Activated naive CD8-positive, alpha-beta T cell treated with anti-CD3 and anti-CD28 coated beads, Interleukin-2, amount 50 U/mL, for 24 hours (primary cell): ENCODE measurements at regions not wholly inside any gene's neighbourhood (a gene's known extent, or its start where the extent isn't known, plus 50 kb on each side); places are given as distances from the start of the nearest gene placed in this dataset.

Experiments used
- ATAC-seq: fragments of 150-1000 bp; cut with Tn5 transposase; one replicate; pipeline ENCODE4 v1.10.0; 2021
- DNase-seq: peaks from one replicate; pipeline ENCODE4 v3.0.0; 2021
- H3K27ac Mint-ChIP-seq: one replicate; pipeline ENCODE4 v1.8.0; 2021; ENCODE audit warnings: mild to moderate bottlenecking, mixed read lengths
- H3K27me3 Mint-ChIP-seq: one replicate; pipeline ENCODE4 v1.8.0; 2021; ENCODE audit warnings: mixed read lengths
- H3K36me3 Mint-ChIP-seq: one replicate; pipeline ENCODE4 v1.8.0; 2021; ENCODE audit warnings: low read depth, mixed read lengths
- H3K4me1 Mint-ChIP-seq: one replicate; pipeline ENCODE4 v1.8.0; 2021; ENCODE audit warnings: mixed read lengths
- H3K4me3 Mint-ChIP-seq: one replicate; pipeline ENCODE4 v1.8.0; 2021; ENCODE audit warnings: mild to moderate bottlenecking, moderate library complexity, mixed read lengths
- H3K9me3 Mint-ChIP-seq: one replicate; pipeline ENCODE4 v1.8.0; 2021; ENCODE audit warnings: mixed read lengths

DNA sequence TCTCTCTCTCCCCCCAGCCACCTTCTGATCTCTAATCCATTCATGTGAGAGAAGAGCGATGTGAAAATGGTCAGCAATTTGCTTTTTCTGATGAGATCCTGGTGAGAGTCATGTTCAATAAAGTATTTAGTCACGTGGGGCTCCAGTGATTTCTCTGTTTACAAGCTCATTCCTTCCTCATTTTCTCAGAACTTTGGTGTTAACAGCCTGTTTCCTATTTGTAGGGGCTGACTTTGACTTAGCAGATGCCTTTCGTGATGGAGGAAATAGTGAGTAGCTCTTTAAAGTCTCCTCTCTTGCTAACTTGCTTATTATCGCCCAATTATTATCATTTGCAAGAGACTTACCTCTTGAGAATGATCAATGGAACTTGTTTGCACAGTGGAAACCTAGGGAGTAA lies 72.6 kb upstream of the CD99 start:
- Mint-ChIP-seq H3K9me3 (no peaks in the 10 kb centered on the region), H3K27me3 (no peaks in the 10 kb centered on the region), H3K4me3 (no peak overlapping the region), H3K36me3 (peaks cover 70% of the 10 kb centered on the region), H3K4me1 (peaks cover 19% of the 10 kb centered on the region), H3K27ac (no peak overlapping the region)
- DNase-seq (no peak), ATAC-seq (no peak)

DNA sequence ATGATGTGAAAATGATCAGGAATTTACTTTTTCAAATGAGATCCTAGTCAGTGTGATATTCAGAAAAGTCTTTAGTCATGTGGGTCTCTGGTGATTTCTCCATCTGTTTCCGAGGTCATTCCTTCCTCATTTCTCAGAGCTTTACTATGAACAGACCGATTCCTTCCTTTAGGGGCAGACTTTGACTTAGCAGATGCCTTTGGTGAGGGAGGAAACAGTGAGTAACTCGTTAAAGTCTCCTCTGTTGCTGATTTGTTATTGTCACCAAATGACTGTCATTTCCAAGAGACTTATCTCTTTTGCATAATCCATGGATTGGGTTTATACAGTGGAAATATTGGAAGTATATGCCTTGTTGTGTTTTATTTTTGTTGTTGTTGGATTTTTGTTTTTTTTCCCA lies 76.2 kb upstream of the CD99 start:
- no peaks in the 10 kb centered on the region for H3K27me3 Mint-ChIP-seq
- H3K4me1 Mint-ChIP-seq: peaks cover 37% of the 10 kb centered on the region
- H3K36me3 Mint-ChIP-seq: peaks cover 67% of the 10 kb centered on the region
- peak overlapping the region; percentile 62 for H3K27ac Mint-ChIP-seq
- peak overlapping the region; percentile 31 for H3K4me3 Mint-ChIP-seq
- ATAC-seq: peak; percentile 79
- no peaks in the 10 kb centered on the region for H3K9me3 Mint-ChIP-seq
- DNase-seq: no peak

DNA sequence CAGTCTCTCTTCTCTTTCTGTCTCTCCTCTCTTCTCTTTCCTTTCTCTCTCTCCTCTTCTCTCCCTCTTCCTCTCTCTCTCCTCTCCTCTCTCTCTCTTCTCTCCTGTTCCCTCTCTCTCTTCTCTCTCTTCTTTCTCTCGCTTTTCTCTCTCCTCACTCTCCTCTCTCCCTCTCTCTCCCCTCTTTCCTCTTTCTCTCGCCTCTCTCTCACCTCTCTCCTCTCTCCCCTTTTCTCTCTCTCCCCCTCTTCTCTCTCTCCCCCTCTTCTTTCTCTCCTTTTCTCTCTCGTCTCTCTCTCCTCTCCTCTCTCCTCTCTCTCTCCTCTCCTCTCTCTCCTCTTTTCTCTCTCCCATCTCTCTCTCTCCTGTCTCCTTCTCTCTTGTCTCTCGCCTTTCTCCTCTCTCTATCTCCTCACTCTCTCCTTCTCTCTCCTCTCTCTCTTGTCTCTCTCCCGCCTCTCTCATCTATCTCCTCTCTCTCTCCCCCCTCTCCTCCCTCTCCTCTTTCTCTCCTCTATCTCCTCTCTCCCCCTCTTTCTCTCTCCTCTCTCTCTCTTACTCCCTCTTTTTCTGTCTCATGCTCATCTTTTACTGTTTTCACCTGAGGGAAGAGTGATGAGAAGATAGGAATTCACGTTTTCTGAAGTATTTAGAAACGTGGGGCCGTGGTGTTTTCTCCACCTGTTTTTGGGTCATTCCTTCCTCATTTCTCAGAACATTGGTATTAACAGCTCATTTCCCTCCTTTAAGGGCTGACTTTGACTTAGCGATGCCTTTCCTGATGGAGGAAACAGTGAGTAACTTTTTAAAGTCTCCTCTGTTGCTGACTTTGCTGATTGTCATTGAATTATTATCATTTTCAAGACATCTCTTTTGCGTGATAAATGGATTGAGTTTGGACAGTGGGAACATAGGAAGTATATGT lies 80.6 kb upstream of the CD99 start:
- peaks cover 54% of the 10 kb centered on the region for H3K4me1 Mint-ChIP-seq
- no peaks in the 10 kb centered on the region for H3K9me3 Mint-ChIP-seq
- H3K36me3 Mint-ChIP-seq: peaks cover 43% of the 10 kb centered on the region
- ATAC-seq: no peak
- H3K4me3 Mint-ChIP-seq: peak overlapping the region; percentile 90
- DNase-seq: no peak
- no peaks in the 10 kb centered on the region for H3K27me3 Mint-ChIP-seq
- peak overlapping the region; percentile 73 for H3K27ac Mint-ChIP-seq

DNA sequence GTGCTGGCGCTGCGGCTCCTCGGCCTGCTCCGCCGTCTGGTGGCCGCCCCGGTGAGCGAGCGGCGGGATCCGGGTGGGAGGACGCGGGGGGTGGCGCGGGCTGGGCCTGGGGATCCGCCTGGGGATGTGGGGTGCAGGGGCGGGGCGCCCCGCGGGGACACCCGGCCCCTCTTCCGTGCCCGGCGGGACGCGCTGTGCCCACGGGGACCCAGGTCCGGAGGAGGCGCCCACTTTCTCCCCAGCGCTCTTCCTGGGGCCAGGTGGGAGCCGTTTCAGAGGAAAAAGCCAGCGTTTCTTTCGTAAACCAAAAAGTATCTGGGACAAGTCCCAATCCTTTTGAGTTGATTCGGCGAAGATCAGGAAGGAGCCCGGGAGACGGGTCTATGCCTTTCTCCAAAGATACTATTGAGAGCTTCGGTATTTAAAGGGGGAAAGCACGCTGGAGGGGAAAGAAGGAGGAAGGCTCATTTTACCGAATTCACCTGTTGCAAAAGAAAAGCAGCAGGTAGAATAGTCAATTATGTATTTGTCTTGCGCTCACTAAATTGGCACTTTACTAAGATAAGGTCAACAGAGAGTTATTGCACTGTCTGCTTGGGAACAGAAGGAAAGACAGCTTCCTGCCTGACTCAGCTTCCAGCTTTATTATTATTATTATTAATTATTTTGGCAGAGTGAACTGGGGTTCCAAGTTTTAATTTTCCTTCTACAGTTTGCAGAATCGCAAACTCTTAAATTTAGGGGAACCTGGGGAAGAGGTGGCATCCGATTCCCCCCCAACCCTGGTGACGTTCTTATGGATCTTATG lies 81.5 kb upstream of the CD99 start:
- Mint-ChIP-seq H3K27ac (peak overlapping the region; percentile 73), H3K27me3 (no peaks in the 10 kb centered on the region), H3K4me3 (peak overlapping the region; percentile 90), H3K9me3 (no peaks in the 10 kb centered on the region), H3K36me3 (peaks cover 34% of the 10 kb centered on the region), H3K4me1 (peaks cover 48% of the 10 kb centered on the region)
- no peak for ATAC-seq
- no peak for DNase-seq

DNA sequence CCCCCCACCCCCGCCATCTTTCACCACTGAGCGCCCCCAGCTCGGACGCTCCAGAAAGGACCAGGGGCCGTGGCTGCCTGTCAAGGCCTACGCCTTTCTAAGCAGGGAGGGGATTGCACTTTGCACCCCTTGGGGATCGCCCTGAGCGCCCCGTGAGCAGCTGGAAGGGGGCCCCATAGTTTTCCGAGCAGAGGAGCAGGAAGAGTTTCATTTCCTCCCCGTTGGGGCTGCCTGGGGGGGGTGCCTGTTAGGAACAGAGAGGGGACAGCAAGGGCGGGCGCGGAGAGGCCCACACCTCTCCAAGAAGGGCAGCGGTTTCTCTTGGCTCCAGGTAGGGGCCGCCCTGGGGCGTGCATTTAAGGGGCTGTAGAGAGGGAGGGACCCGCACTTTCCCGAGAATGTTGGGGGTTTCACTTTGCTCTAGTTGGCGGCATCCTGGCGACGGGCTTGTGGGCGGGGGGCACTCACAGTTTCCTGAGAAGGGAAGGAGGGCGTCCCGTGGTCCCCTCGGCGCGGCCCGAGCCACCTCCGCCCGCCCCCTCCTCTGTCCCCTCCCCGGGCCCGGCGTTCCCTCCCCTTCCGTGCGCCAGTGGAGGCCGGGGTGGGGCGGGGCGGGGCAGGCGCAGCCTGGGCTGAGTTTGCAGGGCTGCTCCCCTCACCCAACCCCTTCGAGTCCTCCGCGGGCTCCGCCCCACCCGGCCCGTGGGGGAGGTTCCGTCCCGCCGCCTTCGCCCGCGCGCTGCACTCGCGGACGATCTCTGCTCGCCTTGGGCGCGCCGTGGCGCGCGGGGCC lies 82.3 kb upstream of the CD99 start:
- H3K27ac Mint-ChIP-seq: peak overlapping the region; percentile 79
- peaks cover 27% of the 10 kb centered on the region for H3K36me3 Mint-ChIP-seq
- DNase-seq: peak; percentile 86
- peaks cover 45% of the 10 kb centered on the region for H3K4me1 Mint-ChIP-seq
- no peaks in the 10 kb centered on the region for H3K9me3 Mint-ChIP-seq
- ATAC-seq: peak; percentile 94
- H3K4me3 Mint-ChIP-seq: peak overlapping the region; percentile 87
- H3K27me3 Mint-ChIP-seq: no peaks in the 10 kb centered on the region

DNA sequence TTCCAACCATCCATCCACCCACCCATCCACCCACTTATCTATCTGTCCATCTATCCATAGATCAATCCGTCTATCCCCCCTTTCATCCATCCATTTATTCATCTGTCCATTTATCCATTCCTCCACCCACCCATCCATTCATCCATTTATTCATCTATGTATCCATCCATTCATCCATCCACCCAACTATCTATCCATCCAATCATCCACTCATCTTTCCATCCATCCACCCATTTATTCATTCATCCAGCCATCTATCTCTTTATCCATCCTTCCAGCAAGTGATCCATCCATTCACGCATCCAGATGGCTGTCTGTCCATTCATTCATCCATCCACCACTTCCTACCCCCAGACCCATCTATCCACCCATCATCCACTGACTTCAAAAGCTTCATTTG lies 84.0 kb upstream of the CD99 start:
- Mint-ChIP-seq H3K27me3 (no peaks in the 10 kb centered on the region), H3K4me1 (peaks cover 41% of the 10 kb centered on the region), H3K36me3 (peaks cover 16% of the 10 kb centered on the region), H3K9me3 (no peaks in the 10 kb centered on the region), H3K27ac (peak overlapping the region; percentile 60), H3K4me3 (peak overlapping the region; percentile 36)
- ATAC-seq (no peak), DNase-seq (no peak)

DNA sequence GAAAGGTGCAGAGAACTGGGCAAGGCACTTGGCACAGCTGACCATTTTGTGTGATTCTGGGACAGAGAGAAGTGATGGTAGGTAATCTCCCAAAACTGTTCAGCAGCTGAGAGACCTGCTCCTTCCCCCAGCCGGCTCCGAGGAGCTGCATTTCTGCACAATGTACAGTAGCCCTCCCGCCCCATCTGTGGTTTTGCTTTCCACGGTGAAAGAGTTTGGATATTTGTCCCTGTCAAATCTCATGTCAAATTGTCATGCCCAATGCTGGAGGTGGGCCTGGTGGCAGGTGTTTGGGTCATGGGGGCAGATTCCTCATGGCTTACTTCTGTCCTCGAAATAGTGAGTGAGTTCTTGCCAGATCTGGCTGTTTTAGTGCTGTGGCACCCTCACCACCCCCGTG lies 90.5 kb upstream of the CD99 start:
- Mint-ChIP-seq H3K27me3 (no peaks in the 10 kb centered on the region), H3K27ac (no peak overlapping the region), H3K36me3 (peaks cover 9% of the 10 kb centered on the region), H3K4me3 (no peak overlapping the region), H3K9me3 (no peaks in the 10 kb centered on the region), H3K4me1 (peaks cover 2% of the 10 kb centered on the region)
- no peak for DNase-seq
- ATAC-seq: no peak

DNA sequence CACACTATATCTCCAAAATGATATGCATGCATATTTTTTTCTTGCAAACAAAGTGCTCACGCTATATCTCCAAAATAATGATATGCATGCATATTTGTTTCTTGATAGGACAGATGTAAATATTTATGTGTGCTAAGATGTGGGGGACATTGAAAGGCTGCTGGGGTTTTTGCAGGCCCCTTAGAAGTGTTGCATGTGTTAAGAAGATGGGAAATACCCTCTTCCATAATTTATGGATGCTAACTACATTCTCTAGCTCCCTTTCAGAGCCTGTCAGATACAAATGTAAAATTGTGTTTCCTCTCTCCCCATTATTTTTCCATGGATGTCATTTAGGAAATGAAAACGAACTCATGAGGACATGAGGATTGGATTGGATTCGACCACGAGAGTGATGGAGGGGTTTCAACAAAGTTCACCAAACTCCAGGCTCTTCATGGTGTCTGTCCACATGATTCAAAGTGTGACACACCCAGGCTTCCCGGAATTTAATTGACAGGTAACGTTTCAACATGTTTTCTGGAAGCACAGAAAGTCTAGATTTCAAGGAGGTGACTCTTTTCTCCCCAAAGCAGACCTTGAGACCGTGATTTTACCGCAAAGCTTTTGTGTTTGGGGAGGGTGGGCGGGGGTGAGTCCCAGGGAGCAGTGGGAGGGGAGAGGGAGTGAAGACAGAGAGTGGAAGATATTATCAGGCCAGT lies 94.4 kb upstream of the CD99 start:
- DNase-seq (no peak), ATAC-seq (no peak)
- peaks cover 6% of the 10 kb centered on the region for H3K36me3 Mint-ChIP-seq
- H3K27me3 Mint-ChIP-seq: no peaks in the 10 kb centered on the region
- no peak overlapping the region for H3K4me3 Mint-ChIP-seq
- H3K27ac Mint-ChIP-seq: no peak overlapping the region
- H3K4me1 Mint-ChIP-seq: peaks cover 6% of the 10 kb centered on the region
- H3K9me3 Mint-ChIP-seq: no peaks in the 10 kb centered on the region

DNA sequence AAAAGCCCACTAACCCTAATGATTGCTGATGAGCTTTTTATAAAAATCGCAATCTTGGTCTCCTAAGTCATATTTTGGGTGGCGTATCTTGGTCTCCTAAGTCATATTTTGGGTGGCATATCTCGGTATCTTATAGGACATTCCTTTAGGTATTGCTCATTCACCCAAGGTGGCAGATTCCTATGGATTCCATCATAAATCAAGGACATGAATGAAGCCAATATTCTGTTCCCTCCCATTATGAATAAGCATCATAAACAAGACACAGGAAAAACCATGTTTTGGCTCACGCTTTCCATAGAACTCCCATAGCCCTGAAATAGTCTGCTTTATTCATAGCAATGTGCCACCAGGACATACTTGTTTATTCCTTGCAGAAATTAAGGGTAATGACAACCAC lies 95.0 kb upstream of the CD99 start:
- ATAC-seq (no peak), DNase-seq (no peak)
- no peak overlapping the region for H3K4me3 Mint-ChIP-seq
- H3K27ac Mint-ChIP-seq: no peak overlapping the region
- H3K4me1 Mint-ChIP-seq: peaks cover 6% of the 10 kb centered on the region
- H3K27me3 Mint-ChIP-seq: no peaks in the 10 kb centered on the region
- H3K36me3 Mint-ChIP-seq: peaks cover 6% of the 10 kb centered on the region
- no peaks in the 10 kb centered on the region for H3K9me3 Mint-ChIP-seq

DNA sequence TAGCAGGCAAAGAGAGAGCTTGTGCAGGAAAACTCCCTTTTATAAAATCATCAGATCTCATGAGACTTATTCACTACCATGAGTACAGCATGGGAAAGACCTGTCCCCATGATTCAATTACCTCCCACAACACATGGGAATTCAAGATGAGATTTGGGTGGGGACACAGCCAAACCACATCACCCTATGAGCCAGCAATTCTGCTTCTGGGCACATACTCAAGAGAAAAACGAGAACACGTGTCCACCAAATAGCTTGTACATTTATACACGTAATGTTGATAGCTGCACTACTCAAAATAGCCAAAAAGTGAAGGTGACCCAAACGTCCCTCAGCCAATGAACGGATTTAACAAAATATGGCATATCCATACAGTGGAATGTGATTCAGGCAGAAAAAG lies 94.5 kb upstream of the DHRSX start:
- H3K27ac Mint-ChIP-seq: no peak overlapping the region
- H3K27me3 Mint-ChIP-seq: no peaks in the 10 kb centered on the region
- no peaks in the 10 kb centered on the region for H3K9me3 Mint-ChIP-seq
- no peak overlapping the region for H3K4me3 Mint-ChIP-seq
- DNase-seq (no peak), ATAC-seq (no peak)
- H3K4me1 Mint-ChIP-seq: peaks cover 6% of the 10 kb centered on the region
- peaks cover 5% of the 10 kb centered on the region for H3K36me3 Mint-ChIP-seq

DNA sequence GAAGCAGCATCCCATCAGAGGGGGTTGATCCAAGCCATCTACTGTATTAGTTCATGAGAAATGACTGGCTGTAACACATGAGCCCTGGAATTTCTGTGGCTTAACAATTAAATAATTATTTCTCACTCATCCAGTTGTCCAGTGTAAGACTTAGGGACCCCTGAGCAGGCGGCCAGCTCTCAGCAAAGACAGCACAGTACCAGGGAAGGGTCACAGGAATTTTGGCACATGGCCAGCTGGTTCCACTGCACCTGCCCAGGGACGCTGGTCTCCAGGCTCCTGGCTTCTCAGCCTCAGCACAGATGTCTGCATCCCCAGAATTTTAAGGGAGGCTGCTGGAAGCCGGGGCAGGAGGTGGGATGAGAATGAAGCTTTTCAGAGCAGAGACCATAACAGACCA lies 93.7 kb upstream of the DHRSX start:
- Mint-ChIP-seq H3K4me1 (peaks cover 6% of the 10 kb centered on the region), H3K27me3 (no peaks in the 10 kb centered on the region), H3K36me3 (peaks cover 2% of the 10 kb centered on the region), H3K4me3 (no peak overlapping the region), H3K27ac (no peak overlapping the region), H3K9me3 (no peaks in the 10 kb centered on the region)
- DNase-seq: no peak
- no peak for ATAC-seq

DNA sequence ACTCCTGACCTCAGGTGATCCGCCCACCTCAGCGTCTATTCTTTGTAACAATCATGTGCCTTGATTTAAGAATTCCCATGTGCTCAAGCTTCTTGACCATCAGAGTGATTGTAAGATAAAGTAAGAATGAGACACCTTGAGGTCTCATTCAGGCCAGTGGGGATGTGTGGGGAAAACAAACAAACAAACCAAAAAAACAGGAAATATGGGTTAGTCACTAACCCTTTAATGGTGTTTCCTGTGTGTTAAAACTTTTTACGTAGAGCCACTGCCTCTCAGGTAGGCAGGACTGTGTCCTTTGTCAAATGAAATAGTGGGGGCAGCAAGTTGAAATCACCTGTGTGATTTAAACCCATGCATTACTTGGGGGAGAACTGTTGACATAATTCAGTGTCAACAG lies 91.5 kb upstream of the DHRSX start:
- peaks cover 6% of the 10 kb centered on the region for H3K4me1 Mint-ChIP-seq
- ATAC-seq (no peak), DNase-seq (no peak)
- H3K36me3 Mint-ChIP-seq: peaks cover 2% of the 10 kb centered on the region
- no peak overlapping the region for H3K4me3 Mint-ChIP-seq
- no peaks in the 10 kb centered on the region for H3K9me3 Mint-ChIP-seq
- H3K27ac Mint-ChIP-seq: no peak overlapping the region
- H3K27me3 Mint-ChIP-seq: no peaks in the 10 kb centered on the region

DNA sequence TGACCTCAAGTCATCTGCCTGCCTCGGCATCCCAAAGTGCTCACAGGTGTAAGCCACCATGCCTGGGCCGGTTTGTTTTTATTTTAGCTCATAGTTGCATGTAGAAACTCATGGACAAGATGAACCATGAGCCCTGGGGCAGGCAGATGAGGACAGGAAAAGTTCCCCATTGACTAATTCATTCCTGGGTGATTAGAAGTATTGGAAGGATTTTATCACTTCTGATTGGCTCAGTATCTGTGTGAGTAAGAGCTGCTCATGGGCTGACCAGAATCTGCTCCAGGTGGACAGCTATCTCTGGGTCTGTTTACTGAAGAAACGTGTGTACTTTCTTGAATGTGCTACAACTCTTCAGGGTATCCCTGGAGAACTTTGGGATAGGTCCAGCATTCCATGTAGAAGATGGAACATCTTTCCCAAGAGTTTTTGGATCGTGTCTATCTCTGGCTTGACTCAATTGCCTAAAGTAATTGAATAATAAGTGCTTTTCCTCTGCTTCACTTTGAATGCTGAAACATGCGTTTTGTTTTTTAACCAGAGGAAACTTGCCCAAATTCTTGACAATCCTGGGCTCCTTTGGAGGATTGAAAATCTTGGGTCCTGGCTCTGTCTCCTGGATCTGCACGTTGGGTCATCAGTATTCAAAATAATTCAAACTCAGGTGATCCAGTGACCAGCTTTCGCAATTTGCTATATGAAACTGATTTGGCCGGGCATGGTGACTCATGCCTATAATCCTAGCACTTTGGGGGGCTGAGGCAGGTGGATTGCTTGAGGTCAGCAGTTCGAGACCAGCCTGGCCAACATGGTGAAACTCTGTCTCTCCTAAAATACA lies 88.6 kb upstream of the DHRSX start:
- H3K36me3 Mint-ChIP-seq: no peaks in the 10 kb centered on the region
- H3K27ac Mint-ChIP-seq: no peak overlapping the region
- H3K27me3 Mint-ChIP-seq: peaks cover 7% of the 10 kb centered on the region
- no peaks in the 10 kb centered on the region for H3K9me3 Mint-ChIP-seq
- ATAC-seq (no peak), DNase-seq (no peak)
- peaks cover 13% of the 10 kb centered on the region for H3K4me1 Mint-ChIP-seq
- H3K4me3 Mint-ChIP-seq: no peak overlapping the region
